K562 (cell line): ENCODE measurements at regions not wholly inside any gene's neighbourhood (a gene's known extent, or its start where the extent isn't known, plus 50 kb on each side); places are given as distances from the start of the nearest gene placed in this dataset.

Experiments
- CTCF ChIP-seq, 3 experiments: IDR thresholded peaks in 2 of 3; conservative IDR thresholded peaks in 1 of 3; 2 replicates each; pipeline ENCODE4 v1.5.1; 2011 to 2012; ENCODE audit warnings: low read length in 3 of 3, mild to moderate bottlenecking in 3 of 3, control low read depth in 2 of 3, improper control_type of control experiment in 1 of 3, inconsistent platforms in 1 of 3, low read depth in 1 of 3, mixed read lengths in 1 of 3, moderate library complexity in 1 of 3; ENCODE audit not compliant: insufficient read depth in 2 of 3
- E2F1 ChIP-seq: sonication (generic); formaldehyde crosslinking; IDR thresholded peaks from 2 replicates; pipeline ENCODE4 v1.8.1; 2023; ENCODE audit warnings: mild to moderate bottlenecking, missing genetic modification reagents, moderate library complexity
- GATAD2A ChIP-seq: fragments of 450-650 bp; IDR thresholded peaks from 2 replicates; pipeline ENCODE4 v1.6.1; 2017
- POLR2A ChIP-seq: fragments of 450-650 bp; conservative IDR thresholded peaks from 2 replicates; pipeline ENCODE4 v1.6.1; 2016
- PRDM10 ChIP-seq: fragments of 450-650 bp; IDR thresholded peaks from 2 replicates; pipeline ENCODE4 v1.6.1; 2018; ENCODE audit not compliant: partially characterized antibody
- PYGO2 ChIP-seq: fragments of 450-650 bp; IDR thresholded peaks from 2 replicates; pipeline ENCODE4 v1.6.1; 2016; ENCODE audit warnings: mild to moderate bottlenecking, missing genetic modification characterization, moderate library complexity, missing compliant biosample characterization
- RBBP5 ChIP-seq: fragments of 200-600 bp; sonication (generic); IDR thresholded peaks from 2 replicates; pipeline ENCODE4 v1.6.1; 2012; ENCODE audit warnings: borderline replicate concordance, mild to moderate bottlenecking, low read length, control low read depth, inconsistent platforms; ENCODE audit not compliant: insufficient read depth, poor library complexity, severe bottlenecking
- SNRNP70 ChIP-seq: fragments of 200-400 bp; formaldehyde crosslinking; optimal IDR thresholded peaks from 2 replicates; pipeline ENCODE3; 2017; ENCODE audit warnings: low read depth, low read length
- TCF7 ChIP-seq: sonication (generic); IDR thresholded peaks from 2 replicates; pipeline ENCODE4 v1.6.1; 2016; ENCODE audit warnings: antibody characterized with exemption, borderline replicate concordance
- ZBTB1 ChIP-seq: sonication (generic); formaldehyde crosslinking; IDR thresholded peaks from 2 replicates; pipeline ENCODE4 v1.8.1; 2023; ENCODE audit warnings: missing genetic modification reagents, low read depth, mild to moderate bottlenecking, borderline replicate concordance
- ZFX ChIP-seq: sonication (generic); formaldehyde crosslinking; IDR thresholded peaks from 2 replicates; pipeline ENCODE4 v1.8.0; 2022; ENCODE audit warnings: mild to moderate bottlenecking, missing genetic modification reagents, moderate library complexity
- ZKSCAN1 ChIP-seq: fragments of 150-350 bp; IDR thresholded peaks from 2 replicates; pipeline ENCODE4 v1.6.1; 2016; ENCODE audit warnings: low read depth, low read length

- TF ChIP-seq ZKSCAN1 (no peak), TCF7 (no peak), ZBTB1 (CRISPR knock-in tag) (no peak), SNRNP70 (no peak), GATAD2A (no peak), RBBP5 (no peak), POLR2A (no peak), E2F1 (CRISPR knock-in tag) (no peak), PRDM10 (no peak), CTCF (IDR thresholded peaks at IDR 0.05 in 2 of 3, conservative IDR thresholded peaks at IDR 0.05 in 1 of 3; ENCODE audit: insufficient read depth in 2 of 3, low read depth in 1 of 3, low read length in 3 of 3) (no peak), PYGO2 (tag) (no peak), ZFX (CRISPR knock-in tag) (no peak)
These were observed 439.4 kb downstream of the TRIML1 start for GRCh38 chr4:188578657-188579056.
